HepG2 (cell line): ENCODE measurements at regions not wholly inside any gene's neighbourhood (a gene's known extent, or its start where the extent isn't known, plus 50 kb on each side); places are given as distances from the start of the nearest gene placed in this dataset.

Experiments
- ATAC-seq: fragments of 200-7000 bp; cut with Tn5 transposase; 3 replicates; pipeline ENCODE4 v1.9.1; 2020; ENCODE audit warnings: mild to moderate bottlenecking, moderate library complexity
- BruUV-seq: library from RNA; stranded (reverse); fragments of 400-500 nt; replicated peaks from 2 replicates; lab custom pipeline; 2021; lab: Mats Ljungman, UMichigan
- CTCF ChIA-PET: fragments of 300-600 bp; formaldehyde crosslinking; extraction: SDS; loops from one replicate; lab custom pipeline; 2021; ENCODE audit warnings: low total read pairs, inconsistent platforms, low intra/inter-chr PET ratio; lab: Yijun Ruan, JAX
- POLR2A ChIA-PET: fragments of 350-600 bp; sonication (Branson Sonifier 250); formaldehyde crosslinking; loops from one replicate; lab custom pipeline; 2020; ENCODE audit warnings: antibody characterized with exemption, inconsistent platforms; lab: Yijun Ruan, JAX
- DNase-seq: peaks from one replicate; pipeline ENCODE4 v3.0.0-alpha.2; 2015; ENCODE audit warnings: low spot score
- FAIRE-seq: peaks from 3 replicates; lab custom pipeline; 2011; peaks lifted over from hg19 to GRCh38; lab: Jason Lieb, UNC
- H2AFZ ChIP-seq: one replicate; pipeline ENCODE4 v1.6.1; 2011; ENCODE audit warnings: low read length, inconsistent platforms
- H3K27ac ChIP-seq: fragments of 300-600 bp; 3 replicates; pipeline ENCODE4 v1.8.0; 2011; ENCODE audit warnings: mixed run types, mild to moderate bottlenecking, mixed read lengths, low read length, inconsistent platforms; ENCODE audit not compliant: insufficient read depth; ENCODE audit errors: extremely low read length
- H3K27me3 ChIP-seq, 2 experiments: fragments of 200-600 bp in 1 of 2; 2 replicates in 1 of 2; 3 replicates in 1 of 2; pipeline versions ENCODE4 v1.6.0 to v1.8.0; 2011; ENCODE audit warnings: low read length in 2 of 2, mild to moderate bottlenecking in 2 of 2, moderate library complexity in 2 of 2, inconsistent platforms in 1 of 2; ENCODE audit not compliant: insufficient read depth in 2 of 2, control insufficient read depth in 1 of 2
- H3K36me3 ChIP-seq, 2 experiments: fragments of 200-600 bp in 1 of 2; replicated peaks in 1 of 2; 2 replicates in 1 of 2; 3 replicates in 1 of 2; pipeline versions ENCODE4 v1.5.1 to v1.8.0; 2011; ENCODE audit warnings: low read length in 2 of 2, inconsistent platforms in 1 of 2; ENCODE audit not compliant: insufficient read depth in 2 of 2, control insufficient read depth in 1 of 2
- H3K4me1 ChIP-seq: 2 replicates; pipeline ENCODE4 v1.5.1; 2012; ENCODE audit warnings: low read length, inconsistent platforms; ENCODE audit not compliant: insufficient read depth
- H3K4me2 ChIP-seq: 2 replicates; pipeline ENCODE4 v1.6.0; 2011; ENCODE audit warnings: low read depth, low read length, inconsistent platforms
- H3K4me3 ChIP-seq, 3 experiments: fragments of 200-600 bp in 1 of 3; sonication (generic), shearing (Covaris generic) in 1 of 3; replicated peaks in 1 of 3; 2 replicates each; pipeline ENCODE4 v1.5.1; 2011 to 2016; ENCODE audit warnings: low read length in 3 of 3, inconsistent platforms in 2 of 3, low read depth in 2 of 3, mild to moderate bottlenecking in 2 of 3, control low read depth in 1 of 3, mixed read lengths in 1 of 3; ENCODE audit not compliant: insufficient read depth in 1 of 3
- H3K79me2 ChIP-seq: one replicate; pipeline ENCODE4 v1.6.1; 2011; ENCODE audit warnings: low read length, inconsistent platforms; ENCODE audit not compliant: insufficient read depth
- H3K9ac ChIP-seq: 2 replicates; pipeline ENCODE4 v1.6.0; 2011; ENCODE audit warnings: mild to moderate bottlenecking, low read depth, low read length, inconsistent platforms; ENCODE audit not compliant: insufficient read depth
- H3K9me3 ChIP-seq: 2 replicates; pipeline ENCODE4 v1.5.1; 2012; ENCODE audit warnings: mild to moderate bottlenecking, low read length
- H4K20me1 ChIP-seq: 2 replicates; pipeline ENCODE4 v1.6.0; 2011; ENCODE audit warnings: inconsistent platforms, mild to moderate bottlenecking, low read length, moderate library complexity; ENCODE audit not compliant: insufficient read depth
- ATF5 ChIP-seq: sonication (generic); formaldehyde crosslinking; IDR thresholded peaks from 2 replicates; pipeline ENCODE4 v1.4.0; 2020; ENCODE audit warnings: mild to moderate bottlenecking, low read depth, missing genetic modification reagents
- GTF3A ChIP-seq: sonication (generic); formaldehyde crosslinking; conservative IDR thresholded peaks from 2 replicates; pipeline ENCODE4 v1.4.0; 2020; ENCODE audit warnings: mild to moderate bottlenecking, missing genetic modification reagents
- HMG20A ChIP-seq: IDR thresholded peaks from 2 replicates; pipeline ENCODE4 v1.6.1; 2016; ENCODE audit warnings: borderline replicate concordance
- IKZF5 ChIP-seq: IDR thresholded peaks from 2 replicates; pipeline ENCODE4 v1.6.1; 2018; ENCODE audit warnings: missing genetic modification reagents, mild to moderate bottlenecking, missing compliant biosample characterization
- LRRFIP1 ChIP-seq: sonication (generic); formaldehyde crosslinking; conservative IDR thresholded peaks from 2 replicates; pipeline ENCODE4 v1.4.0; 2020; ENCODE audit warnings: missing genetic modification reagents
- MED1 ChIP-seq: sonication (generic); formaldehyde crosslinking; IDR thresholded peaks from 2 replicates; pipeline ENCODE4 v1.4.0; 2020; ENCODE audit warnings: missing genetic modification reagents
- NCOA1 ChIP-seq: sonication (generic); formaldehyde crosslinking; IDR thresholded peaks from 2 replicates; pipeline ENCODE4 v1.9.0; 2021; ENCODE audit warnings: missing genetic modification reagents
- NCOA5 ChIP-seq: sonication (generic); formaldehyde crosslinking; IDR thresholded peaks from 2 replicates; pipeline ENCODE4 v1.4.0; 2020; ENCODE audit warnings: missing genetic modification reagents
- NR2C2 ChIP-seq: sonication (generic); formaldehyde crosslinking; IDR thresholded peaks from 2 replicates; pipeline ENCODE4 v1.4.0; 2020; ENCODE audit warnings: missing genetic modification reagents, mild to moderate bottlenecking, moderate library complexity, borderline replicate concordance
- REPIN1 ChIP-seq: sonication (generic); formaldehyde crosslinking; IDR thresholded peaks from 2 replicates; pipeline ENCODE4 v1.8.0; 2022; ENCODE audit warnings: missing genetic modification reagents, low read depth, mild to moderate bottlenecking, borderline replicate concordance
- SOX6 ChIP-seq, 2 experiments: fragments of 450-650 bp in 1 of 2; sonication (generic) in 1 of 2; formaldehyde crosslinking in 1 of 2; IDR thresholded peaks; 2 replicates each; pipeline versions ENCODE4 v1.4.0 to v1.6.1; 2017 to 2020; ENCODE audit warnings: antibody characterized with exemption in 1 of 2, mild to moderate bottlenecking in 1 of 2, missing genetic modification reagents in 1 of 2
- TEAD3 ChIP-seq: optimal IDR thresholded peaks from 2 replicates; pipeline ENCODE3; 2016; ENCODE audit warnings: borderline replicate concordance
- ZNF224 ChIP-seq: sonication (generic); formaldehyde crosslinking; IDR thresholded peaks from 2 replicates; pipeline ENCODE4 v1.5.0; 2020; ENCODE audit warnings: mild to moderate bottlenecking, missing genetic modification reagents
- ZNF33B ChIP-seq: sonication (generic); formaldehyde crosslinking; IDR thresholded peaks from 2 replicates; pipeline ENCODE4 v1.5.1; 2020; ENCODE audit warnings: mild to moderate bottlenecking, missing genetic modification reagents
- ZNF44 ChIP-seq: sonication (generic); formaldehyde crosslinking; IDR thresholded peaks from 2 replicates; pipeline ENCODE4 v1.5.1; 2020; ENCODE audit warnings: mild to moderate bottlenecking, missing genetic modification reagents
- ZNF670 ChIP-seq: sonication (generic); formaldehyde crosslinking; IDR thresholded peaks from 2 replicates; pipeline ENCODE4 v1.8.0; 2022; ENCODE audit warnings: mild to moderate bottlenecking, missing genetic modification reagents, borderline replicate concordance
- ZNF782 ChIP-seq: sonication (generic); formaldehyde crosslinking; IDR thresholded peaks from 2 replicates; pipeline ENCODE4 v1.4.0; 2020; ENCODE audit warnings: missing genetic modification reagents, mild to moderate bottlenecking, borderline replicate concordance
- WGBS: methylation state at CpG from one replicate; pipeline ENCODE4 v1.1.6; 2017; ENCODE audit warnings: low lambda C conversion rate; 5-methylcytosine and 5-hydroxymethylcytosine counted together
- in situ Hi-C: cut with HindIII; loops from 2 replicates; pipeline ENCODE4 v1.10.0; 2017; ENCODE audit warnings: low pct_unique_long_range_greater_than_20kb; ENCODE audit not compliant: extremely low pct_ligation_motif_present
- intact Hi-C: fragments of 100-400 bp; cut with micrococcal nuclease; formaldehyde crosslinking; loops from one replicate; pipeline ENCODE4 v1.10.0; 2022; ENCODE audit not compliant: unreplicated experiment
- TF ChIP-seq, protein P1 (sequence below): IDR thresholded peaks from 2 replicates; pipeline ENCODE4 v1.6.1; 2016

DNA sequence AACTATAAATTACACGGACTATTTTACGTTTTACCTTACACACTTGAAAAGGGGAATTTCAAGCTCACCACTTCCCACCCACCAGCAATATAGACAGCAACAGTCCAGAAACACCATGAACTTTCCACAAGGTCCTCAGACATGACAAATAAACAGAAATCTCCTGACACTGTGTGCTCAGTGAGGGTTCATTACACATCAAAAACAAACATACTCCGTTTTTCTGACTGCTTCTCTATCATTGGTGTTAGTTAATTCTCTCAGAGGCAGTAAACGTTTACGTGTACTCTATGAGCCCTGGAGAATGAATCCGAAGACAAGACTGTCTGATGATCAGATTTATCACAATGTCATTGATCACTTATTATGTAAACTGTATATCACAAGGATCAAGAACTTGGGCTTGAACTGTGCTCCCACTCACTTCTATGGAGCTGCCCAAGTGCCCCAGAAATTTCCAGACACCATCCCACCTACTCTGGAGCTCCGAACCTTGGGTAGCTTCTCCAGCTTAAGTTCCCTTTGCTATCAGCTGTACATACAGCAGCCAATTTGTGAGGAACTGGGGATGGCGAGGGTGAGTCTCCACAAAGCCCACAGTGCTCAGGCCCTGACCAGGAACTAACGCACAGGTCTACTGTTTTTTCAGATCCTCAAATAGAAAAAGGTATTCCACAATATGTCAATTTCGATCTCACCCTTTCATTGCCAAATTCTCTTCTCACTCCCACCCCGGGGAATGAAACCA is 86.0 kb downstream of the ALDH8A1 start (continued):
- no peak for TF ChIP-seq MED1 (CRISPR knock-in tag)
- TF ChIP-seq ZNF44 (CRISPR knock-in tag) = no peak
- no peak for TF ChIP-seq ZNF670 (CRISPR knock-in tag)
- no peak for TF ChIP-seq SOX6 (IDR thresholded peaks at IDR 0.05)
- TF ChIP-seq SOX6 (CRISPR knock-in tag; IDR thresholded peaks at IDR 0.05) = no peak

GRCh38 chr6:134854366-134854765 is 95.5 kb downstream of the ALDH8A1 start:
- H3K4me1 ChIP-seq = peaks cover 20% of the 10 kb centered on the region
- intact Hi-C loops = no loop called here
- no peak for FAIRE-seq
- in situ Hi-C loops = no loop called here
- WGBS = 10% methylated on average over 3 of the region's 3 CpGs
- no peaks in the 10 kb centered on the region for H3K9me3 ChIP-seq
- no peak overlapping the region for H3K4me2 ChIP-seq
- BruUV-seq = no TSS peak
- H3K79me2 ChIP-seq = no peaks in the 10 kb centered on the region
- DNase-seq = no peak
- TF ChIP-seq HMG20A (CRISPR knock-in tag) (no peak), IKZF5 (no peak), REPIN1 (CRISPR knock-in tag) (no peak), ZNF224 (CRISPR knock-in tag) (no peak), ATF5 (CRISPR knock-in tag) (no peak), ZNF44 (CRISPR knock-in tag) (no peak), NCOA1 (CRISPR knock-in tag) (no peak), NCOA5 (CRISPR knock-in tag) (no peak), TEAD3 (CRISPR knock-in tag) (no peak), ZNF33B (no peak), NR2C2 (CRISPR knock-in tag) (no peak), GTF3A (CRISPR knock-in tag) (no peak), ZNF782 (CRISPR knock-in tag) (no peak), LRRFIP1 (no peak)
- TF ChIP-seq, protein P1, sequence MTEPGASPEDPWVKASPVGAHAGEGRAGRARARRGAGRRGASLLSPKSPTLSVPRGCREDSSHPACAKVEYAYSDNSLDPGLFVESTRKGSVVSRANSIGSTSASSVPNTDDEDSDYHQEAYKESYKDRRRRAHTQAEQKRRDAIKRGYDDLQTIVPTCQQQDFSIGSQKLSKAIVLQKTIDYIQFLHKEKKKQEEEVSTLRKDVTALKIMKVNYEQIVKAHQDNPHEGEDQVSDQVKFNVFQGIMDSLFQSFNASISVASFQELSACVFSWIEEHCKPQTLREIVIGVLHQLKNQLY (CRISPR knock-in tag) = no peak
- no peak for ATAC-seq
- no peak overlapping the region for H3K27ac ChIP-seq
- H3K4me3 ChIP-seq = no peak overlapping the region
- no peaks in the 10 kb centered on the region for H3K36me3 ChIP-seq
- CTCF ChIA-PET = no interaction called here
- H2AFZ ChIP-seq = no peak overlapping the region
- no peak overlapping the region for H3K9ac ChIP-seq
- POLR2A ChIA-PET = no interaction called here
- no peaks in the 10 kb centered on the region for H3K27me3 ChIP-seq
- H4K20me1 ChIP-seq = no peaks in the 10 kb centered on the region
